ENCODE measurements at regions not wholly inside any gene's neighbourhood (a gene's known extent, or its start where the extent isn't known, plus 50 kb on each side); places are given as distances from the start of the nearest gene placed in this dataset.

GRCh38 chr7:41147606-41148485 is 555.0 kb downstream of the INHBA start:
- TF ChIP-seq CTCF (IDR thresholded peaks at IDR 0.05): no peak
- TF ChIP-seq POLR2A (IDR thresholded peaks at IDR 0.05): no peak

Measured in right lobe of liver (tissue), 4 donors.